ENCODE measurements at regions not wholly inside any gene's neighbourhood (a gene's known extent, or its start where the extent isn't known, plus 50 kb on each side); places are given as distances from the start of the nearest gene placed in this dataset.
"Not testable (repeated sequence)": the region's sequence is repeated elsewhere in the genome, so short reads cannot be mapped to it uniquely, and the experiment has no call there.

DNA sequence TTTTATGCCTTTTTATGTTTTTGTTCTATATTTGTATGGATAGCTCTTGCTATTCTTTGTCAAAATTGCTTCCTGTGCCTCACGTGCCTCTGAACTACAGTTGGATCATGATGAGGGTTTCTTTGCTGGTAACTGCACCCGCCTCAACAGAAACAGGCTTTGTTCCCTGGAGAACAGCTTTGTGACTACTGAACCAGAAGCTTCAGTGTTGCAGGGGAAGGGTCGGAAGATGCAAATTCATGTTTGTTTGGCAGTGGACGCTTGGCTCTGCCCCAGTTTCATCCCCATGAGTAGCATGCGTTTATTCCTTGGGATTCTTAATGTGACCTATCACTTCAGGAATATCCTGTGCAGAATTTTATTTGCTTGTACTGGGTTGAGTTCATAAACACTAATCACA, 959.1 kb upstream of the WWC1 start:
- no peak for DNase-seq (ENCODE audit: low read depth)

DNA sequence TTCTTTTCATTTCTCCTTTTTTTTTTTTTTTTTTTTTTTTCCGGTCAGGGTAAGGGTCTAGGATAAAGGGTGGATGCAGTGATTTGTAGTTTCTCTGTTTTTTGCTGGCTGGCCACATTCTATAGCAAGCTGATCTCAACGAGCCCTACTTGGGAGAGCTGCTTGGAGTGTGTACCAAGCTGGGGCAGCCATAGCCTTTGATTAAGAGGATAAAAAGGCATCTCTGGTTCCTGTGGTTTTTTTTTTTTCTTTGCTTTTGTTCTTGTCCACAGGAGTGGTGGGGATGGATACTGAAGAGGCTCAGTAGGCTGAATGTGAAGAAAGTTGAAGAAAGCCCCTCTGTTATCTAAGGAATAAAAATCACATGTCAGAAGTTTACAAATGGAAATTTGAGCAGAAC, 955.3 kb upstream of the WWC1 start:
- DNase-seq (ENCODE audit: low read depth): no peak

DNA sequence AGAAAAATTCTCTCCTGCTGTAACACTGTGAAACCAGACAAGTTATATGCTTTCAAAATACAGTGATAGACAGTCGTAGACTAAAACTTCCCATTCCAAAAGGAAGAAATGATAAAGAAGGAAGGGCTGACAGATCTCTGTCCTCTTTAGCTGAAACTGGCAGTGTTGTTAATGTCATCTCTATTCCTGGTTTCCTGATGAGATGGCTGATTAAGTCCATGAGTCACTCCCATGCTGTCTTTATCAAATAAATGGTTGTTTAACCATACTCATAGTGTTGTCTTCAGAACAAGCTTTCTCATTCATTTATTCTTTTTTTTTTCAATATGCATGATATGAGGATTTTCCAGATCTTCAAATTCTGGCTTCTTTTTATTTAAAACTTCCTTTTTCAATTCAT, 952.2 kb upstream of the WWC1 start:
- DNase-seq (ENCODE audit: low read depth): no peak

DNA sequence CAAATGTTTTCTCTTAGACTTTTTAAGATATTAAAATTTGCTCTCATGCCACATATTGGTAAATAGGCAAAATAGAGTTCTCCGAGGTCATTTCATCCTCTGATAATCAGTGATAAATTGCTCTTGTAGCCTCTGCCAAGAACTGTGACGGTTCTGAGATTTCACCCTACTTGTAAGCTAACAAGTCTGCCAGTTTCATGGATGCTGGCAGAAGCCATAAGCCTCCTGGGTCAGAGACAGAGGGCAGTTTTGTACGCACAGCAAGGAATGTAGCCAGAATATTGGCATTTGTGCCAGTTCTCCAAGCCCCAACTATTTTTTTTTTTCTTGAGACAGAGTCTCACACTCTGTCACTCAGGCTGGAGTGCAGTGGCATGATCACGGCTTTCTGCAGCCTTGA, 945.0 kb upstream of the WWC1 start:
- no peak for DNase-seq (ENCODE audit: low read depth)

DNA sequence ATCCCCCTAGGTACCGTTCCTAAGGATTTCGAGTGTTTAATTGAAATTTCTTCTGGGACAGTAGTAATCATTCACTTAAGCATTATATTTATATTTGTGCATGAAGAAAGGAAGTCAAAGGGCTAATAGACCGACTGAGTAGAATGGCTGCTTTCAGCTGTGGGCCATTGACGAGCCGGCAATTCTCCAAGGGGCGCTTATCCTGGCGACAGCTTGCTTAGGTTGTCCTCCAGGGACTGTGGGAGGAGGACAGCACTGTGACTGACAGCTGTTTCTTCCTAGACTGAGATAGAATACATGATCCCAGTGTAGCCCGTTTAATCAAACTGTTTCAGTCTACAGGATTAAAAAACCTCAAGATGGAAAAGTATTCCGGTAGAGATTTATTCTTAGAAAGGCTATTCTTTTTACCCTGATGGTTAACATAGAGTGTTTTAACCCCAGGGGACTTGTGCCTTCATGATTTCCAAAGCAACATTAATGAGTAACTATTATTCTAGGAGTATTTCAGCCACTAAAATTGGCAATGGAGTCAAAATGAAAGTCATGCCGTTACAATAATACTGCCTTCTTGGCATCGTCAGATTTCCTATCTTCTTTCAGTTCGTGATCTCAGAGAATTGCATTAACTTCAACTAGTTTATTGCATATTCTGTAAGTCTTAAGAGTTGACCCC, 943.1 kb upstream of the WWC1 start:
- DNase-seq (ENCODE audit: low read depth): no peak

DNA sequence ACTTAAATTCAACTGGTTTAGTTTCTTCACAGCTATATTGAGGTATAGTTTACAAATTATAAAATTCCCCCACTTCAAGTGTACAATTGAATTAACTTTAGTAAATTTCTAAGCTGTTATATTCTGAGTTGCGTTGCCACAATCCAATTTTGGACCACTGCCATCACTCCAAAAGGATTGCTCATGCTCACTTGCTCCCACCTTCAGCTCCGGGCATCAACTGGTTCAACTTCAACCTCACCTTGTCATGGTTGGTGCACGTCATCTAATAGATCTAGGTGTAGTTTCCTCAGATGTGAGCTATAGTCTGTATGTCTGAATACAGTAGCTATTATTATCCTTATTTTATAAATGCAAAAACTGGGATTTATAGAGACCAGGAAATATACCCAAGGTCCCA, 942.5 kb upstream of the WWC1 start:
- DNase-seq (ENCODE audit: low read depth): no peak

DNA sequence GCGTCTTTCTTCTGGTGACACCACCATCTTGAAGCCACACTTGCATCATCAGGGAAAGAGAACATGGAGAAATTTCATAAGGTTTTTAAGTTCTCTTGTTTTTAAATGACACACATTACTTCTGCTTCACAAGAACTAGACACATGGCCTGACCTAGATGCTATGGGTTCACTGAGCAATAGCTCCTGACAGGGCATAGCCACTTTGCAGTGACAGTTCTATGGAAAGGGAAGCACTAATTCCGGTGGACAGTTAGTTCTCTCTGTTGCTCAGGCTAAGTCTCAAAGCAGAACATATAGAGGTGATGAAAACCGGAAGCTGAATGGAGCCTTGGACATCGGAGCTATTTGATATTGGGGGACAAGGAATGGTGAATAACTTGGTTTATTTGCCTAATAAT, 940.1 kb upstream of the WWC1 start:
- DNase-seq (ENCODE audit: low read depth): no peak

DNA sequence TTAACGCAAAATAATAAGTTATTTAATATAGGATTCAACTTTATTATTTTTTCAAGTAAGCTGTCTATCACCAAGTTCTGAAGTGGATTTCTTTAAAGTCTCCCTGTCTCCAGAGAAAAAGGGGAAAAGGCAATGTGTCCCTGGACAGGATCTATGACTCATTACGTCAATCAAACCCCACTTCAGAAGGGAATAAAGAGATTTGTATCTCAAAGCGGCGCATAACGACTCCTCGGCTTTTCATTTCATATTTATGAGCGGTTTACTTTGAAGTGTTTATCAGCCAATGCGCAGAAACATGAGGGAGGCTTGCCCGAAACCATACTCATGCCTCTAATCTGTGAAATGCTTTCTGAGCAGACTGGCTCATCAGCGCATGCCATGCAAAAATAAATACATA, 938.6 kb upstream of the WWC1 start:
- DNase-seq (ENCODE audit: low read depth): no peak

DNA sequence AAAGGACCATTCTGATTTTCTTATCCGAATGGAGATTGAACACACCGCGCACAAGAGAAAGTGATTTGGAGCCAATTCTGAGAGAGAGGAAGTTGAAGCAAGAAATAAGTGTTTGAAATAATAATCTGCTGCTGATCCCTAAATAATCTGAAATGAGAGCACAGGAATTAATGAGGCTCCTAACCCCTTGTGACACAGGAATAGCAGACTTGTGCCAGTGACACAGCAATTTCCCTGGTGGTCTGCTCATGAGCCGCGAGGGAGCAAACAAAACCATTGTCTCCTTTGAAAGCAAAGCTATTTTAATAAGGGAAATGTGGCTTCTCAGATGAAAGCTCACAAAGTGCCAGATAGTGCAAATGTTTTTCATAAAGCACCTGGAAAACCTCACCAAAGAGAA, 936.1 kb upstream of the WWC1 start:
- DNase-seq (ENCODE audit: low read depth): no peak

DNA sequence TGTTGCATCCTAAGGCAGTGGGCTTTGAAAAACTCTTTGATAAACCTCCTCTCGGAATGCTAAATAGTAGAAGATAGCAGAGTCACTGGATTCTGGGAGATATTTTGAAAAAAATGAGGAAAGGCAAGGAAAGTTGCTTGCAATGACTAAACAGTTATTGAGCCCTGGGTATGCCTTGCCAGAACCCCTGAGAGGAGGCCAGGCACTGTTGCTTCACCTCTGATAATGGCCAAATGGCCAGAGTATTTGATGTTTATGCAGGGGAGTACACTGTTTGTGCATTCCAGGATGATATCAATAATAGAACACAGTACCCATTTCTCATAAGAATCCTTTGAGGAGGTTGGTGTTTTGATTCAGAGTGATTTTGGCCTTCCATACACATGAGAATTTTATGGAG, 935.1 kb upstream of the WWC1 start:
- DNase-seq (ENCODE audit: low read depth): no peak

DNA sequence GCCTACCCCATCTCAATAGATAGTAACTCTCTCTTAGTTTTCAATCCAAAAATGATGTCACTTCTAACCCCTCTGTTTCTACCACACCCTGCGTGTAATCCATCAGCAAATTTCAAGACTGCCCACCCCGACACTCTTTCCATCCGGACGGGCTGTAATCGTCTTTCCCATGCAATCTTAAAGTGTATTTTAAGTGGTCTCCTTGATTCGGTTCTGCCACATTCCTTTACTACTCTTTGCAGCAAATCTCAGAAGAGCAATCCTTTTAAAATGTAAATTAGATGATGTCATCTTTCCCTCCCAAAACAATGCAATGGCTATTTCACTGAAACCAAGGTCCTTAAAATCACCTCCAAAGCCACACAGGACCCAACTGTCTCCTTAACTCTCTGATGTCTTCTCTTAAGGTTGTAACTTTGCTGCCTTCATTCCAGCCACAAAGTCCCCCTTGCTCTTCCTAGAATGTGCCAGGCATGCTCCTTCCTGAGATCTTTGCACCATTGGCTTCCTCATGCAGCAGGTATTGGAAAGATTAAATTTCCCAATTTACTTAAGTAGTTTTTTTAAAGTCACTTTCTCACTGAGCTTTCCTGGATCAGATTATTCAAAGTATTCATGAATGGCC, 932.5 kb upstream of the WWC1 start:
- no peak for DNase-seq (ENCODE audit: low read depth)

DNA sequence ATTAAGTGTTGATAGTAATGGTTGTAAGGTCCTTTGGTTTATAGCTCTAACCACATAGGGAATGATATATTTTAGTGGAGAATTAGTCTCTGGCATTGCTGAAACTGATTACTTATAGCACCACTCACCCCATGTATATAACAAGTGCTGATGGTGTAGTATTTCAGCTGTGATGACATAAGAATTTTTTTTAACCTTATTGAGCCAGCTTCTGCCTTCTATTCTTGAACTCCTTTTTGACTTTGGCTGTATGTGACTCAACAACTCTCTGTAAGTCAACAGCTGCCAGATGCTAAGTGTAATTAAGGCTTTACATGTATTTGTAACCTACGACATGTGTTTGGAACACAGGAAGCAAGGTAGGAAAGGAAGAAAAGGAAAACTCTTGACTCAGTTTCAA, 929.6 kb upstream of the WWC1 start:
- no peak for DNase-seq (ENCODE audit: low read depth)

DNA sequence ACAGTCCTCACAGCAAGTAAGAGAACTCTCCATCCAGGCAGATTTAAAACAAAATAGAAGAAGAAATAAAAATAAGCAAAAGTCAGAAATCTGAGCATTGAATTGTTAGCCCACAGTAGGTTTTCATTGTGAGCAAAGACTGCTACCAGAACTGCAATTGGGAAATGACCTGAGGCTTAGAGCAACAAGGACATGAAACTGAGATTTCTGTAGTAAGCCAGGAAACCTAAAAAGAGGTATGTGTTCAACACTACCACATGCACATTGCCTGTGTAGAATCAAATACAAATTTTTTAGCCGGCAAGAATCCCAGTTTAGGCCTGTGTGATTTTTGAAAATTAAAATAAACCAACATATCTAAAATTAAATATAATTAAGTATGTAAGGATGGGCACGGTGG, 928.4 kb upstream of the WWC1 start:
- no peak for DNase-seq (ENCODE audit: low read depth)

DNA sequence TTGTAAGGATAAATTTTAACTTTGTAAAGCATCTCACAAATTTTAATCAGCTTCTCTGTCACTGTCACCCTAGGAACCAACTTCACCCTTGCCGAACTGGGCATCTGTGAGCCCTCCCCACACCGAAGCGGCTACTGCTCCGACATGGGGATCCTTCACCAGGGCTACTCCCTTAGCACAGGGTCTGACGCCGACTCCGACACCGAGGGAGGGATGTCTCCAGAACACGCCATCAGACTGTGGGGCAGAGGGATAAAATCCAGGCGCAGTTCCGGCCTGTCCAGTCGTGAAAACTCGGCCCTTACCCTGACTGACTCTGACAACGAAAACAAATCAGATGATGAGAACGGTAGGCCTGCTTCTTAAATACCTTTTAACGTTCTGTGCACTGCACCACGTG, 916.3 kb upstream of the WWC1 start:
- no peak for DNase-seq (ENCODE audit: low read depth)

DNA sequence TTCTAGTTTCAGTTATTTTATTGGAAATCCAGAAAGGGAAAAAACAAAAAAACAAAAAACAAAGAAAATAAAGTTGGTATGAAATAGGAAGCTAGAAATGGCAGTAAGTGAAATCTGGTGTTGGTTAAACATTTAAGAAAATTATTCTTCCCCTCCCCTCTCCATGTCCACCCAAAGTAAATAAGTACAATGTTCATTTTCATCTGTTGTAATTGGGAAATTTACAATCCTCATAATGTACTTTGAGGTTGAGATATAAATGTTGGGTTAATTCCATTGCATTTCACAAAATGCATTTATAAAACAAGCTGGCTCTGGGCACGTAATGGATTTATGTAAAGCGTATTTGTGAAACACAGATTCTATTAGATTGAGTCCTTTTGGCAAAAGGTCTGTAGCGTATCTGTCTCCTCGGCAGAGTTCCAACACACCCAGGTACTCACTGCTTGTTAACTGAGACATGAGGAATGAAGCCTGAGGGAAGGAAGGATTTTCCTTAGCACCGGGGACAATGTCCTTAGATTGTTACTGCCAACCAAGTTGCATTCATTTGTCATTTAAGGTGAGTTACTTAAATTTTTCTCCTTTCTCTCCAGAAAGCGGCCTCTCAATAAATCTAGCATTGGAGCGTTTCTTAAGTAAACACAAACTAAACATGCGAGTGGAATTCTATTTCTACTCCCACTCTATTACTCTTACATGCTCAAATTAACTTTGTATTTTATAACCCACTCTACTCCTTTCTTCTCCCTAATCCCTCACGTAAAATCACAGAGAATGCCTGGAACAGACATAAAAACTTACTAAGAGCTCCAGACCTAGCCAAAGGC, 912.3 kb upstream of the WWC1 start:
- DNase-seq (ENCODE audit: low read depth): no peak

DNA sequence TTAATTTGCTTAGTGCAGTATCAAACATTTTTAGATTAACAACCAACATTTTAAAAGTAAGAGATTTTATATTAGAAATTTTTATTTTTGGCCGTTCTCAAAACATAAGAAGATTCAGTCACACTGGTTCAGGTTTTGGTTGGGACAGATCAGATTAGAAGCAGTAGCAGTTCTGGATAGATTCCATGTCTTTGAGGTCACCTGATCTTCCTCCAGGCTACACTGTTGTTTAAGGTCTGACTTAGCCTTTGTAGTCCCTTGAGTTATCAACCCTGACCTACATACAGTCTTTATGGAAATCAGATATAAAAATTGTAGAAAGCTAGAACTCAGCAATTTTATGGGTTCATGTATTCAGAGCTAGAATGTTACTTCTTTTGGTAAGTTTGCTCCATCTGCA, 910.0 kb upstream of the WWC1 start:
- DNase-seq (ENCODE audit: low read depth): no peak

DNA sequence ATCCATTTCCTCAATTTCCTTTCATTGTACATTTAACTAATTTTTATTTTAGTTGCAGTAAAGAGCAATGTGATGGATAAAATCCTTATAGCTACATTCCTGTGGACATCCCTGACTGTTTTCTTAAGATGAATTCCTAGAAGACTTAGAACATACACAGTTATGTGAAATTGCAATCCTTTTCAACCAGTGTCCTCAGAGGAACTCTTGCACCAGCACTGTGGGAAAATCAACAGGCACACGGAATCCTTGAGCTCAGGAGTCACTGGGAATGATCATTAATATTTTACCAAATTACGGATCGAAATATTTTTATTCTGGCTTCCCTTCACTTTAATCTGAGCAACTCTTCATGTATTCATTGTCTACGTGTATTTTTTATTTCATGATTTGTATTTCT, 901.9 kb upstream of the WWC1 start:
- DNase-seq (ENCODE audit: low read depth): no peak

DNA sequence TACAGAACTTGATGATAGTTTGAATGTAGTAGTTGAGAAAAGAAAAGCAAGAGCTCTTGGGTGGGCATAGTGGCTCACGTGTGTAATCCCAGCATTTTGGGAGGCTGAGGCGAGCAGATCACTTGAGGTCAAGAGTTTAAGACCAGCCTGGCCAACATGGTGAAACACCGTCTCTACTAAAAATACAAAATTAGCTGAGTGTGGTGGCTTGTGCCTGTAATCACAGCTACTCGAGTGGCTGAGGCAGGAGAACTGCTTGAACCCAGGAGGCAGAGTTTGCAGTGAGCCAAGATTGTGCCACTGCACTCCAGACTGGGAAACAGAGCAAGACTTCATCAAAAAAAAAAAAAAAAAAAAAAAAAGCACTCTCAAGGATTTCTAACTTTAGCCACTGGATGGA, 900.2 kb upstream of the WWC1 start:
- DNase-seq (ENCODE audit: low read depth): not testable (repeated sequence)

DNA sequence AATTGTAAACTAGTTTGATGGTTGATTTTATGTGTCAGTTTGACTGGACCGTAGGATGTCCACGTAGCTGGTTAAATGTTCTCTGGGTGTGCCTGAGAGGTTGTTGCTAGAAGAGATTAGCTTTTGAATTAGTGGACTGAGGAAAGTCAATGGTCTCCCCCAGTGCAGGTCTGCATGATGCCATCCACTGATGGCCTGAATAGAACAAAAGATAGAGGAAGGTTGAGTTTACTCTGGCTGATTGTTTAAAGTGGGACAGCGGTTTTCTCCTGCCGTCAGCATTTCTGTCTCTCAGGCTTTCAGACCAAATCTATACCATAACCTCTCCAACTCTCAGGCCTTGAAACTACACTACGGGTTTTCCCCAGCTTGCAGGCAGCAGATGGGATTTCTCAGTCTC, 899.2 kb upstream of the WWC1 start:
- no peak for DNase-seq (ENCODE audit: low read depth)

DNA sequence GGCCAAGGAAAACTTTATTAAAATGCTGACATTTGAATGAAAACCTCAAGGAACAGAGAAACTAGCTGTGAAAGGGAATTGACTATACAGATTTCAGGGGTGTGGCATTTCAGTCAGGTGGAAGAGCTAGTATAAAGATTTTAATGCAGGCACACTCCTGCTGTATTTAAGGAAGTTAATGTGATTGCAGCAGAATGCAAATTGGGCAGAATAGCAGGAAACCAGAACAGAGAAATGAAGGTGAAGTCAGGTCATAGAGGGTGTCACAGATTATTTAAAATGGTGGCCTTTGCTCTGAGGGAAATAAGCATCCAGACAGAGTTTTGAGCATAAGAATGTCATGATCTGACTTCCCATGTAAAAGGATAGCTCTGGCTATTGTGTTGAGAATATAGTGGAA, 898.1 kb upstream of the WWC1 start:
- DNase-seq (ENCODE audit: low read depth): no peak

DNA sequence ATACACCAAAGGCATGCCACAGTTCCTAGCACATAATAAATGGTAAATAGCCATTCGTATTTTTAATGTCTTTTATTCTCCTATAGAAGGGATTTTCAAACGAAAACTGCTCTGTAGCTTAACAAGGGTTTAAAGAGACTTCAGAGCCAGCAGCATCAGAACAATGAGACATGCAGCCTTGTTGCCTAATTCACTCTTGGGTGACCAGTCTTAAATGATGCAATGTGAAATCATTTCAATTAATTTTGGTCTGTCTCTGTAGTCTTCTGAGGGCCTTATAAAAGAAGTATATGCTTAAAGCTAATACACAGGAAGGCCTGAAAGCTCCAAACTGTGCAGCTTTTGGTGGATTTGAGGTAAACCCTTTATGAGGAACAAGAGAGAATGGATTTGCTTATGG, 888.8 kb upstream of the WWC1 start:
- no peak for DNase-seq (ENCODE audit: low read depth)

DNA sequence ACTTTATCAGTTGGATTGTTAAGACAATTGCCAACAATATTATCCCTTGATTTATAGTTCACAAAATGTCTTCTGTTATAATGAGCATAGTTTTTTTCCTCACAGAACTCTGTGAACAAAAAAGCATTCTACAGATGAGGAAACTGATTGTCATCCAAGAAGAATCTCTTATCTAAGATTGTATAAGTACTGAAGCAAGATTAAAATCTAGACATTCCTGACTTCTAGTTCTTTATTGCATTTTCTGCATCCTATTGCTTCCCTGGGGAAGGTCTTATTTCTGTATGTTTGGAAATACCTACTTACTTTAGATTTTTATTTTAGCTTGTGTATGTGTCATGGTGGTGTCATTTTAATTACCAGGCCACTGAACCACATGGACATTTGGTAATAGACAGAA, 884.9 kb upstream of the WWC1 start:
- DNase-seq (ENCODE audit: low read depth): no peak

DNA sequence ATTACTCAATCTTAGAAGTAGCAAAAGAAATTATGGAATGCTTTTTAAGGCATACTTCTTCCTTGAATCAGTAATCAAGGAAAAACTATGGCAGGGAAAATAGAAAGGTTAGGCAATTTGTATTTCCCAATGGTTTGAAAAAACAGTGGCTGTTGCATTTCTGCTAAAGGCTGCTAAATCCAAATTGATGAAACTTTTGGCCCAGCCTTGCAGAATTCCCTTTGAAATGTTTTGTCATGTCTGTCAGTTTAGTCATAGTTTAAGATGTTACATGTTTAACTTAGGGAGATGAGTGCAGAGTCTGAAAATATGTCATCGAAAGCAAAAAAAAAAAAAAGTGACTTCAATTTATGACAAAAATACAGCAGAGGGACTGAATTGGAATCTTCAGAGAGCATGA, 878.9 kb upstream of the WWC1 start:
- no peak for DNase-seq (ENCODE audit: low read depth)

DNA sequence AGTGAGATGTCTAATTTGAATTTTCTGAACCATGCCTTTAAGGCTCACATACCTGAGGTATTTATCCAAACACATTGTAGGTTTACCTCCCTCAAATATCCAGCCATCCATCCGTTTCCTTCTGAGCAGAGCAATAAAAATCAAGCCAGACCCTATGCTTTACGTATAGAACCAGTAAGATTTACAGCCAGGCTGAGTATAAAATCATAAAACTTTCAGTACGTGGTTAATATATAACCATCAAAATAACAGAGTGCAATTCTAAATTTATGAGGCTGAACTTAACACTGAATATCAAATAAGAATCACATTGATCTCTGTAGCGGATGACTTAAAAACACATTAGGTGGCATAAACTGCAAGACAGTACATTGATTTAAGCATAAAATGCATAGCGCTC, 877.9 kb upstream of the WWC1 start:
- DNase-seq (ENCODE audit: low read depth): no peak

All from stimulated activated CD8-positive, alpha-beta memory T cell treated with anti-CD3 and anti-CD28 coated beads, Interleukin-15, amount 100 ng/mL, for 1 hour (primary cell).